Fibroblast of skin of right biceps (primary cell): ENCODE measurements at regions not wholly inside any gene's neighbourhood (a gene's known extent, or its start where the extent isn't known, plus 50 kb on each side); places are given as distances from the start of the nearest gene placed in this dataset.

ENCODE experiments used
- DNase-seq: peaks from one replicate; pipeline ENCODE4 v3.0.0-alpha.2; 2013

- no peak for DNase-seq
These were observed 93.5 kb downstream of the PUS7L start for GRCh38 chr12:43665091-43665490.

- DNase-seq = no peak
These were observed 95.9 kb downstream of the PUS7L start for GRCh38 chr12:43662736-43663135.

- peak; percentile 22 for DNase-seq
These were observed 103.0 kb downstream of the PUS7L start for GRCh38 chr12:43655586-43655985.

- DNase-seq = no peak
These were observed 101.9 kb upstream of the ADAMTS20 start for GRCh38 chr12:43653917-43654316.

GRCh38 chr12:43653289-43653915, 101.4 kb upstream of the ADAMTS20 start:
- DNase-seq = no peak

- no peak for DNase-seq
These were observed 96.6 kb upstream of the ADAMTS20 start for GRCh38 chr12:43648636-43649035.

DNA sequence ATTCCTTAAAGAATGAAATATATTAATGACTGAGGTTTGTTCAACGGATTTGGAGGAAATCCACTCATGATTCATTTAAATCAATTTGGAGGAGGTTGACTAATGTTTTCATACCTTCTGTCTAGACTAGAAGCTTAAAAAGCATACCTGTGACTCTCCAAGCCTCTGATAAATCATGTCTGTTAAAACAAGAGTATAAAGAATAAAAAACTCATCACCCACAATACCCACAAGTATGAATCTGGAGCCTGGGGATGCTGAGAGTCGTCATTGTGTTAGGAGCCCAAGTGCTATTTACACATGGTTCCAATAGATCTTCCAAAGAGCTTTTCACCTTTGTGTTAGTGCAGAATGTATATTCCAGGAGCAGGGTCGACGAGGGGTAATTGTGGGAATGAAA, 86.8 kb upstream of the ADAMTS20 start:
- DNase-seq = peak; percentile 11

GRCh38 chr12:43636725-43637463, 84.9 kb upstream of the ADAMTS20 start:
- no peak for DNase-seq

DNA sequence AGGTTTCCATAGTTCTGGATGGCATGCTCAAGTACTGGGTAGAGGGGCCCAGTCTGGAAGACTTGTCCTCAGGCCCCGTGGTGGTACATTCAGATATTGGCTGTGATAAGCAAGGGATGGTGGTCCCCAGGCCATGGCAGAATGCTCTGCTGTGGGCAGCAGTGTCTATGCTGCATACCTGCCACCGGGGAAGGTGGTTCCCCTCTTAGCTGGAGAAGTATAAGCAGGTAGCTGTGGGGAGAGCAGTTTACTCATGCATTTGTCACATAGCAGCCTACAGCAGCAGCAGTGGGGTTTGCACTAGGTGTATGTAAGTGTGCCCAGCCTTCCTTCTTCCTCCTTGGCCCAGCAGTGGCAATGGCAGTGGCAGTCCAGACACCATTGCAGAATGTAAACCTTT, 69.3 kb upstream of the ADAMTS20 start:
- no peak for DNase-seq

DNA sequence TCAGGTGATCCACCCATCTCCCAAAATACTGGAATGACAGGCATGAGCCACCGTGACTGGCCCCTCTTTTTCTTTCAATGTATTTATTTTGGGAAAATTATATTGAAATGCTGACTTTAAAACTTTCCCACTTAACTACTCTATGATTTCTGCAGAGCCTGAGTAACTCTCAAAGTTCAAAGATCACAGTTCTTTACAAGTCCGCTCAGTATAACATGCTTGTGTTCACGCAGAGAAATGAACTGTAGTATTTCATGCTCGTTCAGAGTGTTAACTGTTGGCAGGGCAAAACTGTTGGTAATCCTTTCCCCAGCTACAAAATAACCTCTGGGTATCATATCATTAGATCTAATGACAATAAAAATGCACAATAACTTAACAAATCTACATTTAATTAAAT, 50.7 kb upstream of the ADAMTS20 start:
- no peak for DNase-seq
